NCI-H1105 treated with DMSO at 0.1 percent for 48 hours (cell line): ENCODE measurements at regions not wholly inside any gene's neighbourhood (a gene's known extent, or its start where the extent isn't known, plus 50 kb on each side); places are given as distances from the start of the nearest gene placed in this dataset.
"Not testable (repeated sequence)": the region's sequence is repeated elsewhere in the genome, so short reads cannot be mapped to it uniquely, and the experiment has no call there.

Experiments used
- DNase-seq: peaks from one replicate; lab custom pipeline; 2025; lab: John Stamatoyannopoulos, UW

DNA sequence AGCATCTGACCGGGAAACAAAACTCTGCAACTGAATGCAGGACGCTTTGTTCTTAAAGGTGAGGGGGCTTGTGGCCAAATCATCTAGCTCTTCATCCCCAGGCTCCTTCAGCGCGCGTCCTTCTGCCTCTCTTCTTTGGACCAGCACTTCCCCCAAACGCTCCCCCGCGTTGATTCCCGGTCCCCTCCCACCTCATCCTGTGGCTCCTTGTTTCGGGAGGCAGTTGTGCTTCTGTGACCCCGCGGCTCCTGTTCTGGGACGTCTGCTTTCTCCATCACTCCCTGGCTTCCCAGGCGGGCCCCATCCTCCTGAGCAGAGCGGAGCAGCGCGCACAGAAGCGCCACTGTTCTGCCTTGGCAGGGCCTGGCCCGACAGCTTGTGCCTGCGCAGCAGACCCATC lies 109.7 kb upstream of the ZNG1E start:
- not testable (repeated sequence) for DNase-seq

DNA sequence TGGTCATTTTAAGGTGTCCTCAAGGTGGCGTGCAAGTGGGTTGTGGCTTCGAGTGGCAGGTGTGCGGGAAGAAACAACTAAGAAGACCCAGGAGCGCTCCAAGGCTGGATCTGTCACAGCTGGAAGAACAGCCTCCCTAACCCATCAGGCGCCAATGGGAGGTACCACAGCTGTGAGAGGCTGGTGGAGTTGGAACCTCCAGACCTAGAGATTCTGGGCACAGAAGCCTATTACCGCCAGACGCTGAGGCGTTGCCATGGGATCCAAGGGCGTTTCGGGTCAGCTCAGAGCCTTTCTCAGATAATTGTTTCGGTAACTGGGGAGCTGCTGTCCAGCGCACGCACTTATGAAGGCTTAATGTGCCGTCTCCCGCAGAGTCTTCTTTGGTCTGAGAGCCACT lies 156.7 kb upstream of the ZNG1E start:
- not testable (repeated sequence) for DNase-seq

DNA sequence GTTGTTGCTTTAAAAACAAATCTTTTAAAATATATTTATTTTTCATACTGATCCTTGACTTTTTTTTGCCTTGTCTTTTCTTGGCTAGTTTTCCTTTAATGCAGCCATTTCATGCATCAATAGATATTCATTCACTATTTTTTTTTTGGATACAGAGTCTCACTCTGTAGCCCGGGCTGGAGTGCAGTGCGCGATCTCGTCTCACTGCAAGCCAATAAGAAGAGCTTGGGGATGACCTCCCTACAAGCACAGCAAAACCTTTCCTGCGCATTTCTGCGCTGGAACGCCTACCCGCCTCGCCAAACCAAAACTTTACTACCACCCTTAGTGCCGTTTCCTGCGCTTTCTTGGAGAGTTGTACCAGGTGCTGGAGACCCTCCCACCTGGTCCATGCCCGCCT lies 161.3 kb upstream of the ZNG1E start:
- DNase-seq = not testable (repeated sequence)

DNA sequence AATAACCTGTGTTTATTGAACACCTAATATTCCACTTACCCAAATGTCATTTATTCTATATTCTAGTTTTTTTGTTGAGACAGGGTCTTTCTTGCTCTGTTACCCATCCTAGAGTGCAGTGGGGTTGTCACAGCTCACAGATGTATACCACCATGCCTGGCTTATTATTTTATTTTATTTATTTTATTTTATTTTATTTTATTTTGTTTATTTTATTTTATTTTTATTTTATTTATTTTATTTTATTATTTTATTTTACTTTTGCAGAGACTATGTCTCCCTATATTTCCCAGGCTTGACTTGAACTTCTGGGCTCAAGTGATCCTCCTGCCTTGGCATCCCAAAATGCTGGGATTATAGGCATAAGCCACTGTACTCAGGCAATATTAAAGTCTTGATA lies 167.8 kb upstream of the ZNG1E start:
- not testable (repeated sequence) for DNase-seq

DNA sequence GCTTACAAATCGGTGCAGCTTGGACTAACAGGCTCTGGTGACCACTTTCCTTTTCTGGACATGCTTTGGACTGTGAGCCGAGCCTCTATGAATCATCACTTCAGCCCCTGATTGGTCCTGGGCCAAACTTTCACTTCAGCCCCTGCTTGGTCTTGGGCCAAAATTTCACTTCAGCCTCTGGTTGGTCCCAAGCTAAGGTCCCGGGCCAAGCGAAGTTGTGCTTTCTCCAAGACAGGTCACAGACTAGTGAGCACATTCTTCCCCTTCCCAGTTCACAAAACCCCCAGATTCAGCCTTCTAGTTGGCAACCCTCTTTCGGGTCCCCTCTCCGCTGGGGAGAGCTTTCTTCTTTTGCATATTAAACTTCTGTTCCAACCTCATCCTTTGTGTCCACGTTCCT lies 171.0 kb upstream of the ZNG1E start:
- DNase-seq = not testable (repeated sequence)

DNA sequence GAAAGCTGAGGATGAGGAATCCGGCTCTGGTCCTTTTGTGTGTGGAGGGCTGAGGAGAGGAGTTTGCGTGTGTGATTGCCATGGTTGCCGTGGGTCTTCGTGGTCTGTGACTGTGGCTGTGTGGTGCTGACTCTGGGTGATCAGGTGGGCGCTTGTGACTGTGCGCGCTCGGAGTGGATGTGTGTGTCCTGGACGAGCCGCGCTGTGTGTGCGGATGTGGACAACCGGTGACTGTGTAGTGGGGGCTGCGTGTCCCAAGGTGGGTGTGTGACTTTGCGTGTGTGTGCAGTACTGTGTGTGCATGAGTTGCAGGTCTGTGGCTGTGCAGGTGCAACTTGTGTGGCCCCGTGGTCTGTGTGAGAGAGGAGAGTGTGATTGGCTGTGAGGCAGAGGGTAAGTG lies 172.0 kb upstream of the ZNG1E start:
- not testable (repeated sequence) for DNase-seq

DNA sequence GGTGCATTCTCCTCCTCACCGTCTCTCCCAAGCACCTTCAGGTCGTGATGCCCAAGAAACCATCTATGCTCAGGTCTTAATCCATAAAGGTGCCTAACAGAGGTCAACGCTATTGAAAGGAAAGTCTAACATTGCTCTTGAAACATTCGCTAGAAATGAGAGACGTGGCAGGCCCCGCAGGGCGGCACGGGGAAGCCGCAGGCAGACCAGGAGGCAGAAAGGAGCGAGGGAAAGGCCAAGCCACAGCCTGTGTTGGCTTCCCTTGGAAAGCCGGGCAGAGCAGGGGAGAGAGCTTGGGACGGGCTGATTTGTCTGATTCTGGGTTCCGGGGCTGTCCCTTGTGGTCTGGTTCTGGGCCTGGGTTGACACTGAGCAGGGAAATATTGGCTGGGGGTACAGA lies 192.8 kb upstream of the ZNG1E start:
- DNase-seq = not testable (repeated sequence)

DNA sequence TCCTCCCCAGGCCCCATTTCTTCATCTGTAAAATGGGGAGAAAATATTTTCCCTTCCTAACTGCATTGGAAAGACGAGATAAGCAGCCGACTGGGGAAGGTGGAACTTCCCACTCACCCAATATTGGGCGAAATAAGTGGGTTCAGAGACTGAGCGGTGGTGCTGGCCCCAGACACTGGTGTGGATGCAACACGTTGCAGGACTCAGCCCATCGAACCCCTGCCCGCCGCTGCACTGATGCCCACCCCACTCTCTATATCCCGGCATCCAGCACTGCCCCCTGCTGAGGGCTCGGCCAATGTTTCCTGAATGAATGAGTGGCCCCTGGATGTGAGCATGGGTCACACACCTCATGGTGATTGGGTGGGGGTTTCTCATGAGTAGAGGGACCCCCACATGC lies 194.4 kb upstream of the ZNG1E start:
- not testable (repeated sequence) for DNase-seq

DNA sequence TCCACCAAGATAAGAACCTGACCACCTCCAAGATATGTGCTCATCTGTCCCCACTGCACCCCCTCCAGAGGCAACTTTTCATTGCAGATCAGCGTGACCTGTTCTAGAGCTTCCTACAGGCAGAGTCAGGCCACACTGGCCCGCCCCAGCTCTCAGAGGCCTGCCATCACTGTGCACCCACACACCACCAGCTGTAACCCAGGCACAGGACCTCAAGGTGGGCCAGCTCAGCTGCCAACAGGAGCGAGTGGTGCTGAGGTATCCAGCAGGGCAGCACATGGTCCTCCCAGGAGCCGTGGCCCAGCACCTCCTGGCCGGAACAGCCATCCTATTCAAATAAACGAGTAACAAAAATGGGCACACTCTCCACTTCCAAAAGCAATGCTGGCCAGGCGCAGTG lies 189.9 kb upstream of the FOXD4L5 start:
- DNase-seq = not testable (repeated sequence)

DNA sequence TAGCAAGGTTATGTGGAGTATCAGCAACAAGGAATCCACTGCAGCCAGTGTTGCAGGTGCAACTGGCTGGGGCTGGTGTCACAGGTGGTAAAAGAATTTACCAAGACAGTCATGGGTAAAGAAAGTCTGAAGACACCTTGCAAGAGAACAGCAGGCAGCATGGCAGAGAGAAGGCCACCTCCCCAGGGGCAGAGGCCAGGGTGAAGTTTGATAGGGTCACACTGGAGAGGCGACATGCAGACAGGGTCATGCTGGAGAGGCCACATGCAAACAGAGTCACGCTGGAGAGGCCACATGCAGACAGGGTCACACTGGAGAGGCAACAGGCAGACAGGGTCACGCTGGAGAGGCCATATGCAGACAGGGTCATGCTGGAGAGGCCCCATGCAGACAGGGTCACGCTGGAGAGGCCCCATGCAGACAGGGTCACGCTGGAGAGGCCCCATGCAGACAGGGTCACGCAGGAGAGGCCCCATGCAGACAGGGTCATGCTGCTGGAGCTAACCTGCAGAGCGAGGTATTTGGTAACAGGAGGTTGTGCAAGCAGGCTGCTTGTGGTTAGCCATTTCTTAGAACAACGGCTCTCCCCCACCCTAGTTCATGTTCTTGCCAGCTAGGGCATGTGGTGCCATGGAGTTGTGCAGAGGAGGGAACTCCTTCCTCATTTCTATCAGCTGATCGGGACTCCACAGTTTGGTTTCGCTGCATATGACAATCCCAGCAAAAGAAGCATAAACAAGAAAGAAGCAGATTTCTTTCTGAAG lies 188.2 kb upstream of the FOXD4L5 start:
- DNase-seq = not testable (repeated sequence)

DNA sequence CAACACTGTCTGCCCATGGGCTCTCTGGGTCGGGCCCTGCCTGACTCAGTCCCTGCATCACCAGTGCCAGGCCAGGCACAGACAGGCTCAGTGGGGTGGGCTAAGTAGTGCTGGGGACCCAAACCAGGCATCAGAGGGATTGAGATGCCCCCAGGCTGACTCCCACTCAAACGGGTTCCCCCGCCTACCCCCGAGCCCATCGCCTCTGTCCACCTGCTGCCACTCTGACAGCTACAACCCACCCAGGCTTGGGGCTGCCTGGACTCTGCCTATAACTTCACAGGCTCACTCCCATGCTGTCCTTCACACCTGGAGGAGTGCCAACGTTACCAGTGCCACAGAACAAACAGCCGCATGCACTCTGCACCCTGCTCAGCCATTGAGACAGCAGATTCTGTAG lies 186.1 kb upstream of the FOXD4L5 start:
- DNase-seq = not testable (repeated sequence)

DNA sequence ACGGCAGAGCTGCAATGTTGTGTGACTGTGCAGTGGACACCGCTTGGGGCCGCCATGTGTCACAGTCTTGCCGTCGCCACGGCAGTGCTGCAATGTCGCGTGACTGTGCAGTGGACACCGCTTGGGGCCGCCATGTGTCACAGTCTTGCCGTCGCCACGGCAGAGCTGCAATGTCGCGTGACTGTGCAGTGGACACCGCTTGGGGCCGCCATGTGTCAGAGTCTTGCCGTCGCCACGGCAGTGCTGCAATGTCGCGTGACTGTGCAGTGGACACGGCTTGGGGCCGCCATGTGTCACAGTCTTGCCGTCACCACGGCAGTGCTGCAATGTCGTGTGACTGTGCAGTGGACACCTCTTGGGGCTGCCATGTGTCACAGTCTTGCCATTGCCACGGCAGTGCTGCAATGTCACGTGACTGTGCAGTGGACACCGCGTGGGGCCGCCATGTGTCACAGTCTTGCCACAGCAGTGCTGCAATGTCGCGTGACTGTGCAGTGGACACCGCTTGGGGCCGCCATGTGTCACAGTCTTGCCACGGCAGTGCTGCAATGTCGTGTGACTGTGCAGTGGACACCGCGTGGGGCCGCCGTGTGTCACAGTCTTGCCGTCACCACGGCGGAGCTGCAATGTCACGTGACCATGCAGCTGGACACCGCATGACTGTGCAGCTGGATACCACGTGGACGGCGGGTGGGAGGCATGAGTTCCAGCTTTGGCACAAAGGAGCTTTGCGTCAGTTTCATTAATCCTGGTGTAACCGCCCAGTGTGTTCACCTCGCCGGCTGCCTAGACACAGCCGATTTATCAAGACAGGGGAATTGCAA lies 182.1 kb upstream of the FOXD4L5 start:
- not testable (repeated sequence) for DNase-seq

DNA sequence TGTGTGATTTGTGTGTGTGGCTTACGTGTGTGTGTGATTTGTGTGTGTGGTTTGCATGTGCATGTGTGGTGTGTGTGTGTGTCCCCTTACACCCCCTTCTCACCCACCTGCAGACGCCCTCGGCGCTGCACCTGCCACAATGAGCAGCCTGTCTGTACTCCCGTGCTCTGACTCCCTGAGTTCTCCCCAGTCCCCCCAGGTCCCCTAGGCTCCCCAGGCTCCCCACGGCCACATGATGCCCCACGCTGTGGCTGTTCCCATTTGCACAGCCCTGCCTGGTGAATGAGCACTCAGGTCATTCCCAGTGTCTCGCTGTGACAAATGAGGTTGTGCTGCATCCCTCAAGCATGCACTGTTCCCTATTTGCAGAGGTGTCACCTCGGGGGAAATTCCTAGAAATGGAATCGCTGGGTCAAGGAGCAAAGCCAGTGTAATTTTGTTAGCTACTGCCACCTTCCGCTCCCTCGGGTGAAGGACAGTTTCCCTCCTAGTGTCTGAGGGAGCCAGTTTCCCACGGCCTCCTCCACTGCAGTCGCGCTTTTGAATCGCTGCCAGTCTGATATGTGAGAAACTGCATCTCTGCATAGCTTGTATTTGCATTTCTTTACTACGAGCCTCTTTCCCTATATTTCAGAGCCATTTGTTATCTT lies 180.4 kb upstream of the FOXD4L5 start:
- DNase-seq = not testable (repeated sequence)

DNA sequence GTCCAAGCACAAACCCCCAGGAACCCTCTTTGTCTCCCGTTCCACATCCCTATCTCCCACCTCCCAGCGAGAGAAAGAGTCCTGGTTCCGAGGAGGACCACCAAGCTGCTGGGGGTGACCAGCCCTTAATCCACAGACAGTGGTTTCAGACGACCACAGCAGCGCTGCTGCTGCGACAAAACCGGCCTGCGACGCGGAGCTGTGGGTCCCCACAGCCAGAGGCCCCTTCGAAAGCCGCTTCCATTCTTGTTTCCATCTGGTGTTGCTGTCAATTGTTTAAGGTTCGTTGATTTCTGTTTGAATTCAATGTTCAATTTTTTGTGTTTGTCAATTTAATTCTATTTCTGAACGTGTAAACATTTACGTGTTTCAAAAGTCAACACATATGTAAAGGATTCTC lies 177.5 kb upstream of the FOXD4L5 start:
- DNase-seq = not testable (repeated sequence)

DNA sequence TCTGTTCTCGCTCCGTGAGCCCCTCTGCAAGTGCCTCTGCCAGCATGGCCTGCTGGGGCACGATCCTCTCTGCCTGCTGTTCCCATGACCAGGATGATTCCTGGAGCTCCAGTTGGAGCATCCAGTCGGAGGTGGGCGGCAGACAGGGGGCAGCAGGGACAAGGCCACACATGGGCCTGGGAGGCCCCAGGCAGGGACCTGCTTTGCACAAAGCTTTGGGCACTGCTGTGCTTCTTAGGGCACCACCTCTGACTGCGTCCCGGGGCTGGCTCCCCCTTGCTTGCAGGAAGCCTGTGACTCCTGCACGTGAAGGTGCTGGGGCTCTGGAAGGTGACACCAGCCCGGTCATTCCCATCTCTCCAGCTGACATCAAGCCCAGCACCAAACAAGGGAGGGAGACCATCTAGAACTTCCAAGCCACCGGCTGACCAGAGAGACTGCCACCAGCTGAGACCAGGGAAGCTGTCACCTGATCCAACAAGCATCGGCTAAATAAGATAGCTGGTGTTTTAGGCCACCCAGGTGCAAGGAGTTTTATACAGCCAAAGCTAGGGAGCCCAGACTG lies 174.8 kb upstream of the FOXD4L5 start:
- DNase-seq = no peak

DNA sequence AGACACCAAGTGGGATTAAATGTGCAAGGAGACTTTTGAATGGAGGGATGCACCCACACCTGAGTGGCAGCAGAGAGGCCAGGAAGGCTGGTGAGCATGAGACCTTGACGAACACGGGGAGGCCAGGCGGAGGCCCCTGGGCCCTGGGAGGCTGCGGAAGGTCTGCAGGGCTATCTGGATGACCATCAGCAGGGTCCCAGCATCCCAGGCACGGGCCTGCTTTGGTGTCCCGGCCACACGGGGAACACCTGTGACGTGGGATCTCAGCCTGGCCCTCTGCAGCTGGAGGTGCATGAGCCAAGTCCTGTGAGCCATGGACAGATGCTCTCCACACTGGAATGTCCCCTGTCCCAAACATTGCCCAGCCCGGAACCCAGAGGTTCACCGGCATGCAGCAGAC lies 174.0 kb upstream of the FOXD4L5 start:
- no peak for DNase-seq

DNA sequence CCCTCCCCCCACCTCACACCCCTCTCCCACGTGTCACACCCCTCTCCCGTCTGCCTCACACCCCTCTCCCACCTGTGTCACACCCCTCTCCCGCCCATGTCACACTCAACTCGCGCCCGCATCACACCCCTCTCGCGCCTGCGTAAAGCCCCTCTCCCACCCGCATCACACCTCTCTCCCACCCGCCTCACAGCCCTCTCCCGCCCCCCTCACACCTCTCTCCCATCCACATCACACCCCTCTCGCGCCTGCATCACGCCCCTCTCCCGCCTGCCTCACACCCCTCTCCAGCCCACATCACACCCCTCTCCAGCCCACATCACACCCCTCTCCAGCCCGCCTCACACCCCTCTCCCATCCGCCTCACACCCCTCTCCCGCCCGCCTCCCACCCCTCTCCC lies 173.5 kb upstream of the FOXD4L5 start:
- no peak for DNase-seq

DNA sequence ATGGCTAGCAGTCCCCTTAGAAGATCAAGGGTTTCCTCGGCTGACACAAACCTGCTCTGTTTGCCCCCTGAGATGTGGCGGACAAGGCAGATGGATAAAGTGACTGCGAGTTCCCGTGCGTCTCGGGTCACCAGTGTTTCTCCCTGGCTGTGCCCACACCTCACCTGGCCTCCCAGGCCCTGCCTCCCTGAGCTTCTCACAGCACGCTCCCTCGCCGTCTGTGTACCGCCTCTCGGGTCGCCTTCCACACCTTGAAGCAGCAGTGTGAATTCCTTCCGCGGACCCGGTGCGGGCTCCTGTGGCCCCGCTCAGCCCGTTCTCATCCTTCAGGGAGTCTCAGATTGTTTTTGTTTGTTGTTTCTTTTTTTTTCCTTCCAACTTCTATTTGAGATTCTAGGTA lies 172.0 kb upstream of the FOXD4L5 start:
- DNase-seq = not testable (repeated sequence)

DNA sequence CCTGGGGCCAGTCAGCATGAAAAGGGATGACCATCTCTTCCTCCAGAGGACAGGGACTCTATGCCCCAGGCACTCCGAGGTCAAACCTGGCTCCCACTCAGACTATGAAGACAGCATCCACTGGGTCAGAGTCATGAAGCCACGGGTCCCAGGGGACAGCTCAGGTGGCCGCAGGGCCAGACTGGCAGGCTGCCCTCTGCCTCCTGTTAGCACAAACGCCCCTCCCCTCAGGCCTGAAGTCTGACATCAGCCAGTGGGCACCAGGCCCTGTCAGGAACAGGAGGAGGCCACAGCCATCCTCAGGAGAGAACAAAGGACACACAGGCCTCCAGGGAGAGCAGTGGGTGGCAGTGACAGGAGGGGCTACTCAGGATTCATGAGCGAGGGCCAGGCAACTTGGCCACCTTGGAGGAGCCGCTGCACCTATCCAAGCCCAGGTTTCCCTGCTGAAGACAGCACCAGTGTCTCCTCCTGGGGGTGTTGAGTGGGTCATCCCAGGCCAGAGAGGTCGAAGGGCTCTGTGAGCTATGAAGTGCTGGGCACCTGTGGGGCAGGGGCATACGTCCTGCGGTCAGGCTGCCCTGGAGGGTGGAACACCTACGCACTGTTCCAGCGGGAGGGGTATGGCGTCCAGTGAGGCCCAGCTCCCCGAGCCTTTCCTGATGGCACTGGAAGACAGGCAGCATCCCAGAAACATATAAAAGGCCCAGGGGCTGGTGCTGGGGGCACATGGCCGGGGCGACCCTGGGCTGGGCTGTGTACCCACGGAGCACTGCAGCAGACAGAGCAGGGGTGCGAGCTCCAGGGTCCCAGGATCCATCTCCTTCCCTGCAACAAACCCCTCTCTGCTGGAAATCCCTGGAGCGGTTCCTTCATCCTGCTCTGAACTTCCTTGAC lies 171.0 kb upstream of the FOXD4L5 start:
- DNase-seq = not testable (repeated sequence)

DNA sequence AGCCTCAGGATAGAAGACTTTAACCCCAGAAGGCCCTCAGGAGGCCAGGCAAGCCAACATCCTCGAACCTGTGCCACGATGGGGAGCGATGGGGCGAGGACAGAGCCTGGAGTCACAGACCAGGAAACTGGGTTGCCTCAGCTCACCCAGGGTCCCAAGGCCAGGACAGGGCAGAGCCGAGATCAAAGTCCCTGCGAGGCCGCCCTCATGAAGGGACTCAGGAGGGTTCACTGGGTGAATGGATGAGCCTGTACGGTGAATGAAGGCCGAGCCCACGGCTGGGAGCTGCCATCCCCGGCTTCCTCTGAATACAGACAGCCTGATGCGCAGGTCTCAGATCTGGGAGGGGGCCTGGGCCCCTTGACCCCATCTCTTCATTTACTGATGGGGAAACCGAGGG lies 170.1 kb upstream of the FOXD4L5 start:
- not testable (repeated sequence) for DNase-seq

DNA sequence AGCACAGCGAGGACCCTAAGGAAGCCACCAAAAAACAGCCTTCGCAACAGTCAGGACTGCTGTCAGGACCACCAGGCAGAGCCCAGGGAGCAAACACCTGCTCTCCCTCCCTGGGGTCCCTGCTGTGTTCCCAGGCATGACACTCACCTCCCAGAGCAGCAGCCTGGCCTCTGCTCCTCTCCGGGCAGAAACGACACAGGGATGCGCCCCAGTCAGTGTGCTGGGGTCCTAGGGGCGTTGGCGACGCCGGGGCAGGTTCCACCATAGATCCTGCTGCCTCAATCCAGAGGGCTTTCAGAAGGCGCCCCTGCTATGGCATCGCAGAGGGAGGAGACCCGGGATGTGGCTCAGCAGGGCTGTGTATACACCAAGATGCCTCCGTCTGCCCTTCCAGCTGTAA lies 169.7 kb upstream of the FOXD4L5 start:
- DNase-seq = not testable (repeated sequence)
